Thyroid gland (tissue), 4 donors: ENCODE measurements at regions not wholly inside any gene's neighbourhood (a gene's known extent, or its start where the extent isn't known, plus 50 kb on each side); places are given as distances from the start of the nearest gene placed in this dataset.

ENCODE experiments used
- DNase-seq, 2 donors: peaks; one replicate each; pipeline ENCODE4 v3.0.0-alpha.2; 2019
- H3K27ac ChIP-seq, 3 donors: fragments of 200-600 bp; sonication (generic); 1 replicate in 2 of 3; 2 replicates in 1 of 3; pipeline ENCODE4 v1.5.1; 2016 to 2019; ENCODE audit warnings: mild to moderate bottlenecking in 1 of 3, moderate library complexity in 1 of 3
- H3K27me3 ChIP-seq: fragments of 200-600 bp; sonication (generic); one replicate; pipeline ENCODE4 v1.5.1; 2019
- H3K36me3 ChIP-seq, 2 donors: fragments of 200-600 bp; sonication (generic); one replicate each; pipeline ENCODE4 v1.5.1; 2016 to 2019
- H3K4me1 ChIP-seq, 2 donors: fragments of 200-600 bp; sonication (generic); one replicate each; pipeline ENCODE4 v1.5.1; 2017 to 2019
- H3K4me3 ChIP-seq, 3 donors: fragments of 200-600 bp; sonication (generic); replicated peaks in 1 of 3; 1 replicate in 2 of 3; 2 replicates in 1 of 3; pipeline ENCODE4 v1.5.1; 2016; ENCODE audit warnings: mild to moderate bottlenecking in 1 of 3
- H3K9me3 ChIP-seq: fragments of 200-600 bp; sonication (generic); one replicate; pipeline ENCODE4 v1.5.1; 2017
- CTCF ChIP-seq, 6 experiments: fragments of 200-600 bp in 3 of 6; fragments of 450-650 bp in 3 of 6; sonication (generic) in 3 of 6; IDR thresholded peaks; one replicate each; pipeline ENCODE4 v1.5.1; 2016 to 2019; ENCODE audit warnings: antibody characterized with exemption in 6 of 6, mild to moderate bottlenecking in 2 of 6, inconsistent platforms in 1 of 6, moderate library complexity in 1 of 6
- POLR2A ChIP-seq, 2 donors: fragments of 450-650 bp; IDR thresholded peaks; one replicate each; pipeline ENCODE4 v1.6.1; 2017; ENCODE audit warnings: antibody characterized with exemption in 2 of 2, mild to moderate bottlenecking in 2 of 2, moderate library complexity in 1 of 2
- WGBS, 2 donors: methylation state at CpG; one replicate each; pipeline ENCODE4 v1.1.5; 2017; 5-methylcytosine and 5-hydroxymethylcytosine counted together
- intact Hi-C: fragments of 100-400 bp; cut with DNase I; formaldehyde crosslinking; loops from one replicate; pipeline ENCODE4 v1.15.1; 2023

DNA sequence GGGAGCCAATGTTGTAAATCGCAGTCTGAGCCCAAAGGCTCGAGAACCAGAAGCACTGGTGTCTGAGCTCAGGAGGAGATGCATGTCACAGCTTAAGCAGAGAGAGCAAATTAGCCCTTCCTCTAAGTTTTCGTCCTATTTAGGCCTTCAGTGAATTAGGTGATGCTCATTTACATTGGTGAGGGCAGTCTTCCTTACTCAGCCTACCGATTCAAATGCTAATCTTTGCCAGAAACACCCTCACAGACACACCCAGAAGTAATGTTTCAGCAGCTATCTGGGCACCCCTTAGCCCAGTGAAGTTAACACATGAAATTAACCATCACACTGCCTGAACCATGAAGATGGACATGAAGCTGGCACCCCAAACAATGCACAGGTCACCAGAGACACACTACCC lies 385.1 kb downstream of the STK39 start:
- intact Hi-C loops: no loop called here
- WGBS, 2 donors: 84% methylated on average over 4 of the region's 4 CpGs
- Histone ChIP-seq H3K27me3 (no peaks in the 10 kb centered on the region), H3K4me3 (no peak overlapping the region), H3K9me3 (no peaks in the 10 kb centered on the region), H3K36me3 (no peaks in the 10 kb centered on the region), H3K27ac (no peak overlapping the region), H3K4me1 (no peaks in the 10 kb centered on the region)
- no peak for DNase-seq
- TF ChIP-seq POLR2A (IDR thresholded peaks at IDR 0.05) (no peak), CTCF (IDR thresholded peaks at IDR 0.05) (no peak)

- Histone ChIP-seq H3K4me1 (no peaks in the 10 kb centered on the region), H3K9me3 (no peaks in the 10 kb centered on the region), H3K36me3 (no peaks in the 10 kb centered on the region), H3K27ac (no peak overlapping the region), H3K27me3 (no peaks in the 10 kb centered on the region), H3K4me3 (no peak overlapping the region)
- WGBS, 2 donors: 63 to 66% methylated on average over 2 of the region's 2 CpGs
- no peak for DNase-seq
- no peak for TF ChIP-seq CTCF (IDR thresholded peaks at IDR 0.05)
- TF ChIP-seq POLR2A (IDR thresholded peaks at IDR 0.05): no peak
- intact Hi-C loops: no loop called here
Measured at GRCh38 chr2:167861574-167862193, 385.7 kb downstream of the STK39 start.

GRCh38 chr2:167860082-167860481 lies 387.3 kb downstream of the STK39 start:
- no peak for TF ChIP-seq POLR2A (IDR thresholded peaks at IDR 0.05)
- TF ChIP-seq CTCF (IDR thresholded peaks at IDR 0.05): no peak
- H3K4me3 ChIP-seq: no peak overlapping the region
- no peaks in the 10 kb centered on the region for H3K27me3 ChIP-seq
- no peaks in the 10 kb centered on the region for H3K36me3 ChIP-seq
- WGBS, 2 donors: 49 to 59% methylated on average over 1 of the region's 1 CpG
- intact Hi-C loops: no loop called here
- no peaks in the 10 kb centered on the region for H3K4me1 ChIP-seq
- no peak for DNase-seq
- no peak overlapping the region for H3K27ac ChIP-seq
- H3K9me3 ChIP-seq: no peaks in the 10 kb centered on the region

DNA sequence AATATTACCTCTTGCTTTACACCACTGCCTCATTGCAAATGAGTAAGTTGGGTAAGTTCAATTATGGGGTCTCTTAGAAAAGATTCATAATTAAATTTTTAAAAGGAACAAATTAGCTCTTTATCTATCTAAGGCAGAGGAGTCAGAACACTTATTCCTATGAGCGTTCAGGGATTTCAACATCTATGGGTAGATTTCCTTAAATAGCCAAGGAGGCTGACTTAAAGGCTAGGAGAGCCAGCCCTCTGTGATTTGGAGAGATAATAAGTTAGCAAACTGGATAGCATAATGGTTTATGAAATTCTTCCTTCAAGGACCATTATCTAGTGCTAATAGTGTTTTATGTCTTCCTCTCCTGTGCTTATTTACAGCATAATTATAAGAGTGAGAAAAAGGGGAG lies 387.7 kb downstream of the STK39 start:
- no peak overlapping the region for H3K27ac ChIP-seq
- H3K36me3 ChIP-seq: no peaks in the 10 kb centered on the region
- intact Hi-C loops: no loop called here
- DNase-seq: no peak
- H3K4me1 ChIP-seq: no peaks in the 10 kb centered on the region
- no peaks in the 10 kb centered on the region for H3K27me3 ChIP-seq
- no peak overlapping the region for H3K4me3 ChIP-seq
- H3K9me3 ChIP-seq: no peaks in the 10 kb centered on the region
- no peak for TF ChIP-seq CTCF (IDR thresholded peaks at IDR 0.05)
- no peak for TF ChIP-seq POLR2A (IDR thresholded peaks at IDR 0.05)
- 71 to 74% methylated on average over 1 of the region's 1 CpG for WGBS, 2 donors

- TF ChIP-seq CTCF (IDR thresholded peaks at IDR 0.05): no peak
- no peak for TF ChIP-seq POLR2A (IDR thresholded peaks at IDR 0.05)
- intact Hi-C loops: no loop called here
- no peak overlapping the region for H3K4me3 ChIP-seq
- no peak for DNase-seq
- no peaks in the 10 kb centered on the region for H3K9me3 ChIP-seq
- H3K27ac ChIP-seq: no peak overlapping the region
- WGBS, 2 donors: 76 to 77% methylated on average over 4 of the region's 4 CpGs
- no peaks in the 10 kb centered on the region for H3K36me3 ChIP-seq
- H3K4me1 ChIP-seq: no peaks in the 10 kb centered on the region
- H3K27me3 ChIP-seq: no peaks in the 10 kb centered on the region
Measured at GRCh38 chr2:167858086-167858485, 389.3 kb downstream of the STK39 start.
